ENCODE measurements at regions not wholly inside any gene's neighbourhood (a gene's known extent, or its start where the extent isn't known, plus 50 kb on each side); places are given as distances from the start of the nearest gene placed in this dataset.

- TF ChIP-seq ZBTB33 (IDR thresholded peaks at IDR 0.05; ENCODE audit: extremely low read depth, insufficient replicate concordance, low read length) (no peak), EZH2phosphoT487 (IDR thresholded peaks at IDR 0.05; ENCODE audit: borderline replicate concordance) (no peak), SRF (IDR thresholded peaks at IDR 0.05; ENCODE audit: low read depth) (no peak), RAD21 (IDR thresholded peaks at IDR 0.05; ENCODE audit: low read depth) (no peak), FOSL1 (IDR thresholded peaks at IDR 0.05; ENCODE audit: low read depth) (no peak), CBX3 (IDR thresholded peaks at IDR 0.05; ENCODE audit: low read depth) (no peak), ELF1 (IDR thresholded peaks at IDR 0.05; ENCODE audit: borderline replicate concordance, low read depth) (no peak)
Measured at GRCh38 chr5:68012429-68012828, 203.1 kb upstream of the PIK3R1 start (continued).

- Histone ChIP-seq H3K9ac (ENCODE audit: low read length) (no peak overlapping the region), H3K27me3 (ENCODE audit: insufficient read depth, low read length) (0 out of 2 replicates have a peak, but pooled peaks cover 3% of the 10 kb centered on the region), H3K79me2 (ENCODE audit: insufficient read depth, low read length) (no peaks in the 10 kb centered on the region), H3K27ac (ENCODE audit: low read depth, low read length) (no peak overlapping the region), H4K20me1 (ENCODE audit: insufficient read depth) (no peaks in the 10 kb centered on the region), H2AFZ (ENCODE audit: low read depth, low read length, poor library complexity, severe bottlenecking) (no peak overlapping the region), H3K4me1 (ENCODE audit: control insufficient read depth in 1 of 2, insufficient read depth in 2 of 2, low read length in 2 of 2) (no peaks in the 10 kb centered on the region), H3K9me2 (ENCODE audit: insufficient read depth) (no peaks in the 10 kb centered on the region), H3K4me3 (replicated peaks in 1 of 2; ENCODE audit: low read depth in 1 of 2, low read length in 2 of 2) (no peak overlapping the region), H3K4me2 (ENCODE audit: low read length) (no peak overlapping the region), H3K36me3 (ENCODE audit: control insufficient read depth in 1 of 2, insufficient read depth in 2 of 2, low read length in 2 of 2) (no peaks in the 10 kb centered on the region), H3K9me3 (ENCODE audit: control insufficient read depth in 1 of 2, insufficient read depth in 1 of 2, low read depth in 1 of 2, low read length in 2 of 2) (no peaks in the 10 kb centered on the region)
- ChIA-PET POLR2A (no interaction called here), RAD21 (ENCODE audit: low non-redundant PET in 1 of 2, low total read pairs in 2 of 2, uncharacterized antibody in 2 of 2, unreplicated experiment in 2 of 2) (no interaction called here), CTCF (no interaction called here)
- DNase-seq (ENCODE audit: low read depth, low spot score), result no peak
- TF ChIP-seq EZH2phosphoT487 (IDR thresholded peaks at IDR 0.05; ENCODE audit: borderline replicate concordance), result no peak
- no peak for TF ChIP-seq SRF (IDR thresholded peaks at IDR 0.05; ENCODE audit: low read depth)
- TF ChIP-seq EZH2 (IDR thresholded peaks at IDR 0.05), result no peak
- BruUV-seq (replicated peaks), result no TSS peak
- no peak for ATAC-seq
- intact Hi-C loops (cut with micrococcal nuclease), result no loop called here
Measured at GRCh38 chr5:68011801-68012200, 203.8 kb upstream of the PIK3R1 start.
